PFSK-1 (cell line): ENCODE measurements at regions not wholly inside any gene's neighbourhood (a gene's known extent, or its start where the extent isn't known, plus 50 kb on each side); places are given as distances from the start of the nearest gene placed in this dataset.

ENCODE experiments used
- POLR2AphosphoS5 ChIP-seq: IDR thresholded peaks from 2 replicates; pipeline ENCODE4 v1.6.1; 2012; ENCODE audit warnings: low read depth, mild to moderate bottlenecking, control low read depth, low read length, moderate library complexity
- REST ChIP-seq, 2 experiments: IDR thresholded peaks; 2 replicates each; pipeline versions ENCODE4 v1.6.1 to v1.8.0; 2011 to 2012; ENCODE audit warnings: low read depth in 2 of 2, low read length in 2 of 2, control low read depth in 1 of 2, inconsistent platforms in 1 of 2, mild to moderate bottlenecking in 1 of 2, moderate library complexity in 1 of 2; ENCODE audit not compliant: insufficient read depth in 1 of 2
- SIN3A ChIP-seq: IDR thresholded peaks from 2 replicates; pipeline ENCODE4 v1.6.1; 2012; ENCODE audit warnings: mild to moderate bottlenecking, low read length, moderate library complexity, borderline replicate concordance; ENCODE audit not compliant: insufficient read depth
- TAF1 ChIP-seq: IDR thresholded peaks from 2 replicates; pipeline ENCODE4 v1.6.1; 2012; ENCODE audit warnings: low read length, control low read depth, borderline replicate concordance; ENCODE audit not compliant: insufficient read depth

- TF ChIP-seq REST (IDR thresholded peaks at IDR 0.05; ENCODE audit: insufficient read depth in 1 of 2, low read depth in 2 of 2, low read length in 2 of 2), result no peak
- TF ChIP-seq POLR2AphosphoS5, result no peak
- TF ChIP-seq SIN3A, result no peak
- TF ChIP-seq TAF1, result no peak
Measured at GRCh38 chr2:81661081-81661480, 1356.5 kb upstream of the LRRTM1 start.
